PC-9 (cell line): ENCODE measurements at regions not wholly inside any gene's neighbourhood (a gene's known extent, or its start where the extent isn't known, plus 50 kb on each side); places are given as distances from the start of the nearest gene placed in this dataset.
A peak's percentile ranks its signal among the peaks of the same experiment; 100 is the strongest.

Experiments
- BruUV-seq: library from RNA; stranded (reverse); fragments of 400-500 nt; replicated peaks from 2 replicates; lab custom pipeline; 2021; lab: Mats Ljungman, UMichigan
- CTCF ChIA-PET: fragments of 300-600 bp; sonication (Branson Sonifier 250); formaldehyde crosslinking; loops from one replicate; lab custom pipeline; 2022; ENCODE audit warnings: antibody characterized with exemption; lab: Charles Lee
- POLR2A ChIA-PET: fragments of 300-600 bp; sonication (Branson Sonifier 250); formaldehyde crosslinking; loops from one replicate; lab custom pipeline; 2022; ENCODE audit warnings: antibody characterized with exemption; ENCODE audit not compliant: unreplicated experiment; lab: Charles Lee
- DNase-seq, 2 experiments: peaks; one replicate each; pipeline versions ENCODE4 v3.0.0 to v3.0.0-alpha.2; 2015 to 2022; ENCODE audit warnings: mixed read lengths in 1 of 2
- H2AFZ ChIP-seq: fragments of 200-600 bp; sonication (generic); 2 replicates; pipeline ENCODE4 v1.8.1; 2017; ENCODE audit warnings: antibody characterized with exemption
- H3F3A ChIP-seq: fragments of 200-600 bp; sonication (generic); 2 replicates; pipeline ENCODE4 v1.8.1; 2017; ENCODE audit warnings: antibody characterized with exemption, mild to moderate bottlenecking, low read depth; ENCODE audit not compliant: insufficient read depth
- H3K27ac ChIP-seq: fragments of 200-600 bp; sonication (generic); 2 replicates; pipeline ENCODE4 v1.6.1; 2016; ENCODE audit warnings: mixed run types
- H3K27me3 ChIP-seq: fragments of 200-600 bp; sonication (generic); 2 replicates; pipeline ENCODE4 v1.6.1; 2016; ENCODE audit warnings: low read depth, mixed run types; ENCODE audit not compliant: insufficient read depth
- H3K36me3 ChIP-seq: fragments of 200-600 bp; sonication (generic); 2 replicates; pipeline ENCODE4 v1.6.1; 2016; ENCODE audit warnings: low read depth, mixed run types
- H3K4me1 ChIP-seq: fragments of 200-600 bp; sonication (generic); replicated peaks from 2 replicates; pipeline ENCODE4 v1.6.1; 2016; ENCODE audit warnings: mixed run types; ENCODE audit not compliant: insufficient read depth
- H3K4me2 ChIP-seq: fragments of 200-600 bp; sonication (generic); 2 replicates; pipeline ENCODE4 v1.6.1; 2017; ENCODE audit warnings: mixed run types
- H3K4me3 ChIP-seq: fragments of 200-600 bp; sonication (generic); 2 replicates; pipeline ENCODE4 v1.6.1; 2016; ENCODE audit warnings: mixed run types
- H3K79me2 ChIP-seq: fragments of 200-600 bp; sonication (generic); 2 replicates; pipeline ENCODE4 v1.6.1; 2017; ENCODE audit warnings: low read depth, mixed run types
- H3K9me2 ChIP-seq: fragments of 200-600 bp; sonication (generic); 2 replicates; pipeline ENCODE4 v1.8.1; 2017; ENCODE audit warnings: mild to moderate bottlenecking; ENCODE audit not compliant: insufficient read depth
- H3K9me3 ChIP-seq: fragments of 200-600 bp; sonication (generic); 2 replicates; pipeline ENCODE4 v1.8.1; 2016; ENCODE audit warnings: low read depth; ENCODE audit not compliant: insufficient read depth
- H4K20me1 ChIP-seq: fragments of 200-600 bp; sonication (generic); 2 replicates; pipeline ENCODE4 v1.8.1; 2017; ENCODE audit not compliant: insufficient read depth
- CTCF ChIP-seq: fragments of 200-600 bp; sonication (generic); conservative IDR thresholded peaks from 2 replicates; pipeline ENCODE4 v1.6.1; 2017; ENCODE audit warnings: mixed run types, antibody characterized with exemption, mild to moderate bottlenecking, moderate library complexity
- EZH2 ChIP-seq: fragments of 200-600 bp; sonication (generic); IDR thresholded peaks from 2 replicates; pipeline ENCODE4 v1.8.0; 2017; ENCODE audit warnings: antibody characterized with exemption, low read depth
- intact Hi-C: fragments of 100-400 bp; cut with micrococcal nuclease; formaldehyde crosslinking; loops from one replicate; pipeline ENCODE4 v1.10.0; 2022; ENCODE audit not compliant: unreplicated experiment

- no peak overlapping the region for H3K4me2 ChIP-seq
- H3K4me1 ChIP-seq: no peaks in the 10 kb centered on the region
- no peaks in the 10 kb centered on the region for H3K36me3 ChIP-seq
- TF ChIP-seq EZH2 (no peak), CTCF (no peak)
- intact Hi-C loops: no loop called here
- no peaks in the 10 kb centered on the region for H3K79me2 ChIP-seq
- ChIA-PET CTCF (no interaction called here), POLR2A (no interaction called here)
- H3K27me3 ChIP-seq: no peaks in the 10 kb centered on the region
- no peaks in the 10 kb centered on the region for H3F3A ChIP-seq
- no peaks in the 10 kb centered on the region for H3K9me2 ChIP-seq
- no peak for DNase-seq
- H2AFZ ChIP-seq: no peak overlapping the region
- H3K9me3 ChIP-seq: no peaks in the 10 kb centered on the region
- no peak overlapping the region for H3K27ac ChIP-seq
- H3K4me3 ChIP-seq: no peak overlapping the region
- BruUV-seq: no TSS peak
- H4K20me1 ChIP-seq: no peaks in the 10 kb centered on the region
Observed at GRCh38 chr6:153251326-153251725, 120.2 kb upstream of the RGS17 start.

GRCh38 chr6:153237670-153238069 lies 106.6 kb upstream of the RGS17 start:
- Histone ChIP-seq H3K27me3 (no peaks in the 10 kb centered on the region), H3K4me1 (no peaks in the 10 kb centered on the region), H3K36me3 (no peaks in the 10 kb centered on the region), H3K9me2 (no peaks in the 10 kb centered on the region), H3K27ac (no peak overlapping the region), H3F3A (no peaks in the 10 kb centered on the region), H3K4me3 (no peak overlapping the region), H4K20me1 (no peaks in the 10 kb centered on the region), H3K9me3 (no peaks in the 10 kb centered on the region), H3K4me2 (no peak overlapping the region), H3K79me2 (no peaks in the 10 kb centered on the region), H2AFZ (peak overlapping the region; percentile 41; the same call in 1 of the 2 replicates)
- ChIA-PET CTCF (no interaction called here), POLR2A (no interaction called here)
- intact Hi-C loops: no loop called here
- no TSS peak for BruUV-seq
- TF ChIP-seq CTCF (no peak), EZH2 (no peak)
- no peak for DNase-seq

DNA sequence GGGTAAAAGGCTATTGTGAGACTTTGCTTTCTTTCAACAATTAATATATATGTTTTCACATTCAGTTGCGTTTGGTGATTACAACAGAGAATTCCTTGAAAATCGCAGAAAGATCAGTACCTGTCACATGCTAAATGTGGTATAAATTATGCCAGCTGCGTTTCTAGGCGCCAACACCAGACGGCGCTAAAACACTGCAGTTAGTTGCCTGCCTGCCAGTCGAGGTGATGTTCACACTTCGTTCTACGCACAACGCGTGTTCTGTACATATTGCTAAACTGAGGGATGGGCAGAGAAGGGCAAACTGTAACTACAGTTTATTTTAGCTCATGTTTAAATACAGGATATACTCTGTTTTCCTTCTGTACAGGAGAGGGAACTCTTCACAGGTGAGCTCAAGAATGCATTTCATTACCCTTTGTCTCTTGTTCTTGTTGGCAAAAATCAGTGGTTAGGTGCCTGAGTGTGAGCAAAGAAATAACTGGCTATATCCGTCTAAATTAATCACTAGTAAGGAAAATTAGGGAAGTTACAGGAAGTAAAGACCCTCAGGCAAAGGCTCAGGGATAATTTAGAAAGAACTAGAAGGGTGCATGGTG lies 100.1 kb upstream of the RGS17 start:
- Histone ChIP-seq H2AFZ (no peak overlapping the region), H3K4me2 (no peak overlapping the region), H3K4me1 (no peaks in the 10 kb centered on the region), H4K20me1 (no peaks in the 10 kb centered on the region), H3K4me3 (no peak overlapping the region), H3K36me3 (no peaks in the 10 kb centered on the region), H3F3A (no peaks in the 10 kb centered on the region), H3K79me2 (no peaks in the 10 kb centered on the region), H3K9me3 (no peaks in the 10 kb centered on the region), H3K9me2 (no peaks in the 10 kb centered on the region), H3K27ac (no peak overlapping the region), H3K27me3 (no peaks in the 10 kb centered on the region)
- ChIA-PET POLR2A (no interaction called here), CTCF (no interaction called here)
- no TSS peak for BruUV-seq
- no peak for DNase-seq
- peak; percentile 69 for TF ChIP-seq CTCF
- TF ChIP-seq EZH2: no peak
- intact Hi-C loops: no loop called here
